GM21381 (cell line): ENCODE measurements at regions not wholly inside any gene's neighbourhood (a gene's known extent, or its start where the extent isn't known, plus 50 kb on each side); places are given as distances from the start of the nearest gene placed in this dataset.

Experiments
- ATAC-seq: cut with Tn5 transposase; IDR thresholded peaks from one replicate; pipeline ENCODE4 v1.9.1; 2021; ENCODE audit warnings: mild to moderate bottlenecking, moderate library complexity; ENCODE audit not compliant: unreplicated experiment

- no peak for ATAC-seq
Measured at GRCh38 chr6:133688705-133689492, 200.0 kb upstream of the TCF21 start.

DNA sequence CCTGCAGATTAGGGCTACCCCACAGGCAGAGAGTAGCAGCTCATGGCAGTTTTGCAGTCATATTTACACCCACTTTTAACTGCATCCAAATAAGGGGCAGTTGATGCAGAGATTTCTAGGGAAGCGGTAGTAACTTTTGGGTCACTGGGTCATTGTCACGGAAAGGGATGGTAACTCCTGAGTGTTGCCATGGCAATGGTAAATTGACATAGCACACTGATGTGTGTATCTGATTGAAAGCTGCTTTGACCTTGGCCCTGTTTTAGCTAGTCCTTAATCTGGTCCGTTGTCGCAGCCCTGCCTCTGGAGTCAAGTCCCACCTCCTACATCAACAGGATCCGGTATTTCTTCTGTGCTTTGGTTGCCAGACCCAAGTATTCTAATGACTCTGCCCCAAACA lies 199.1 kb upstream of the TCF21 start:
- no peak for ATAC-seq

DNA sequence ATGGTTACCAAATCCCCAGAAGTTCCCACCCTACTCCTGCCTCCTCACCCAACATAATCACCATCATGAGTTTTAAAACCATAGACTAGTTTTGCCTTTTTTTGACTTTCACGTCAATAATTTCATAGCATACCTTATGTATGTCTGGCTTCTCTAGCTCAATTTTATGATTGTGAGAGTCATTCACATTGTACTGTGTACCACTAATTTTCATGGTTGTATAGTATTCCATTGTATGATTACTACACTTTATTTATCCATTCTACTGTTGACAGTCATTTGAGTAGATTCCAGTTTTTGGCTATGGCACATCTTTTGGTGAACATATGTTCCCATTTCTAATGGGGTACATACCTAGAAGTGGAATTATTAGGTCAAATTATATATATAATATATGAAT lies 195.3 kb upstream of the TCF21 start:
- ATAC-seq = no peak

DNA sequence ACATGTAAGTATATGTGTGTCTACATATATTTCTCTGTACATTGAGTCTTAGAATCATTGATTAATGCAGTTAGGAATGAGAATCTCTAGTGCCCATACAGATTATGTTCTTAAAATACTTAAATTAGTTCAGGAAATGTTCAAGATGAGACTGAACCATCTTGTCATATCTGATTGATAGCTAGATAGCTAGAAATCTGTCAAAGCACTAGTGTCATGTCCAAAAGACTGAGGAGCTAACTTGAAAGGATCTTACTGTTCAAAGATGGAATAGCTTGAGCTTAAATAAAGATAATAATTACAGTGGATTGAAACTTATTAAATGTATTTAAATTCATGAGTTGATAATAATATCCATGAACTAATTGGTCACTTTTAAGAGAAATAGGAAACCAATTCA lies 191.7 kb upstream of the TCF21 start:
- no peak for ATAC-seq

DNA sequence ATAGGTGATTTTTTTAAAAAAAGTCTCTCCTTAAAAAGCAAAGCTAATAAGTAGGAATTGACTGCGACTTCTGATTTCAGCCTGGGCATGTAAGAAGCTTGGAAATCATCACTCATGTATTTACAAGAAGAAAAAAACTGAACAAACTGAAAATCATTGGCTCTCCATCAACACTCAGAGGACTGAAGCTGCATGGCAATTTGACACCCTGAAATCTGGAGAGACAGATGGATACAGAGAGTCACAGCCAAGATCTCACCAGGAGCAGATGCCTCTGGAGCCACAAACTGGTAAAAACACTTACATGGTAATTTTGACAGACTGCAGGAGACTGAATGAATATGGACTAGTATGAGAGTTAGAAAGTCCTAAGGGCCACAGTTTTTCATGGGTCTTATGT lies 191.2 kb upstream of the TCF21 start:
- ATAC-seq = no peak

- no peak for ATAC-seq
Measured at GRCh38 chr6:133698272-133698671, 190.6 kb upstream of the TCF21 start.

- no peak for ATAC-seq
Measured at GRCh38 chr6:133699741-133700385, 189.1 kb upstream of the TCF21 start.

- ATAC-seq = no peak
Measured at GRCh38 chr6:133701633-133702331, 187.1 kb upstream of the TCF21 start.

DNA sequence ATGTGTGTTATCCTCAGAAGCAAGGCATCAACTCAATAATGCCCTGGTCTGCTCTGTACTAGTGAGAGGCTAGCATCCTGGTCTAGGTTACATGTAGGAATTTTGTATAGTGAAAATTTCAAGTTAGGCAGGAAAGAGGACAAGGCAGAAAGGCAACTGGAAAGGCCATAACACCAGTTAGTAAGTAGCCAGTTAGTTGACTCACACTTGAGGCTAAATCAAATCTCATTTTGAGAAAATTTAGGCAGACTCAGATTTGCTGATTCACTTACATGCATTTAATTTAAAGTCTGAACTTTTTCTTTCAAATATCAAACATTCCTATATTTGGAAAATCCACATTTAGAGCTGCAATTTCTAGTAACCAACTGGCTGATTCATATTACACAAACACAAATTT lies 184.5 kb upstream of the TCF21 start:
- ATAC-seq = no peak

DNA sequence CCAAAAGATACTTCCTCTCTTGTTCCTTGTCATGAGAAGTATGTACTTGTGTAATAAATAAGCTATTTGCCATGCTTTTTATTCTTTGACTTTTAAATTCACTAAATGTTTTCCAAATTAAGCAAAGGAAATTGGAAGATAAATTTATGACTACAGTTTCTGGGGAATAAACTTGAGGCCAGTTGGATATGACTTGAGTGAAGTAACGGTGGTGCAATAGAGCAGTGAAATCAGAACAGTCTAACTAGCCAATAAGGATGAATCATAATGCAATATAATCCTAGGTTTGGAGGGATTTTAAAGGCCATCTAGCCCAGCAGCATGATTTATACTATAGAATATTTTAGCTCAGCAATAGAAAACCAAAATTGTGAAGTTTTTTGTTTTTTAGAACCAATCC lies 183.8 kb upstream of the TCF21 start:
- ATAC-seq = no peak

DNA sequence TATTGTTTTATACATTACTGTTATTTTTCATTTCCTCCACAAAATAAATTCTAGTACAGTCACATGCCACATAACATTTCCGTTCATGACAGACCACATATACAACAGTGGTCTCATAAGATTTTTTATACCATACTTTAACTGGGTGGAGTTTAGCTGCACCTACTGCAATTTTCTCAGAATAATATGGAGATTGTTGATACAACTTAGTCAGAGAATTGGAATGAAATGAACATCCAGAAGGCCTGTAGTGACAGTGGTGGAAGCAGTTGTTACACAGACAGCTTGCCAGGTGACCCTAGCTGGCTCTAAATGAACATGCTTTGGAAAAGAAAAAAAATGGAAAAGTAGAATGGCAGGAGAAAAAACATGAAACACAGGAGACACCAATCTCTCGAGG lies 183.2 kb upstream of the TCF21 start:
- no peak for ATAC-seq

DNA sequence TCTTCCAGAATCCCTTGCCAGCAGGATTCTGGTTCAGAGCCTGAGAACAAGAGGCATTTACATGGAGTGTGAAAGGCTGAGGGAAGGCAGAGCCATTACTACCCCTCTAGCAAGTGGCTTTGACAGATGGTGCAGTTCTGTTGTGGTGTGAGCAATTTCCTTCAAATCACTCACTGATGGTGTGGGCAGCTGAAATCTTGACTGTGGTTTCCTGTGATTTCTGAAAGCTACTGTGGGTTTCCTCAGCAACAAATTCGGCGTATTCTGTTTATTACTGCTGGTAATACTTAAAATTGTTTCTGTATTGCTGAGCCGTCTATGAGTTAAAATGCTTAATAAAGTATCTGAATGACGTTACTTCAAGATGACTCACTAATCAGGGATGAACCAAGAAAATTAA lies 181.5 kb upstream of the TCF21 start:
- peak; percentile 76 for ATAC-seq

- no peak for ATAC-seq
Measured at GRCh38 chr6:133710826-133711225, 178.1 kb upstream of the TCF21 start.

GRCh38 chr6:133715270-133715669 lies 173.6 kb upstream of the TCF21 start:
- no peak for ATAC-seq

- ATAC-seq = no peak
Measured at GRCh38 chr6:133724726-133725125, 164.2 kb upstream of the TCF21 start.

DNA sequence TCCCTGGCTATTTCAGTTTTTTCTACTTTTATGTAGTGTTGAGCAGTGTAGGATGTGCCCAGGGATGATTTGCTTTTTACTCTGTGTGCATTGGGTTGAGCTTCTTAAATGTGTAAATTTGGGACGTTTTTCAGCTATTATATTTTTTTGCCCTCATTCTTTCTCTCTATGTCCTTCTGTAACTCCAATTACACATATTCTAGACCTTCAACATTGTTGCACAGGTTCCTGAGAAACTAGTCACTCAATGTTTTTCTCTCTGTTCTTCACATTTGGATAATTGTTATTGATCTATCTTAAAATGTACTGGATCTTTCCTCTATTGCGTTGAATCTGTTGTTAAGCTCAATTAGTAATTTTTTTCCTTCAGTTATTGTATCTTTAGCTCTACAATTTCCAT lies 162.7 kb upstream of the TCF21 start:
- no peak for ATAC-seq

DNA sequence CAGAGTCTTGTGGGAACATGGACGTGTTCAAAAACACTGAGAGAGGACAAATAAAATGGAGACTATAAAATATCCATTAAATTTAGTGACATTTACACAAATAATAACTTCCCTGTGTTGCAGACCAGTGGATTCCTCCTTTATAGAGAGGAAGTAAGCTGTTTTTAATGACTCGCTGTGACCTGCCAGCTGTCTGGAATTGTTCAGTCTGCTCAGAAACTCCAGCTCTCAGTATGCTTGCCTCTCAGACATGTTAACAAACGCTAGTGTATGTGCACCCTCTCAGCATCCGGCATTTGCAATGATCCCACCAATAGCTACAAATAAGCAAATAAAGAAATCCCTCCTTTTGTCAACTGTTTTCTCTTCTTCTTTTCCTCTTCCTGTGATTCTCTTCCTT lies 158.0 kb upstream of the TCF21 start:
- no peak for ATAC-seq

DNA sequence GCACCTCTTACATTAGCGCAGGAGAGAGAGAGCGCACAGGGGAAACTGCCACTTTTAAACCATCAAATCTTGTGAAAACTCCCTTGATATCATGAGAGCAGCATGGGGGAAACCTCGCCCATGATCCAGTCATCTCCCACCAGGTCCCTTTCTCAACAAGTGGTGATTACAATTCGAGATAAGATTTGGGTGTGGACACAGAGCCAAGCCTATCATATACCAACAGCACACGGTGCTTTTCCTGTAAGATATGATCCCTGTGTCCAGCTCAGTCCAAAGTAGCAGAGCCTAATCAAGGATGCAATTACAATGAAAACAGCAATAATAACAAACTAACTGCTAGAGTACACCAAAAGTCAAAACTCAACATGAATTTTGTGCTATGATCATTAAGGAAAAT lies 148.7 kb upstream of the TCF21 start:
- ATAC-seq = no peak

DNA sequence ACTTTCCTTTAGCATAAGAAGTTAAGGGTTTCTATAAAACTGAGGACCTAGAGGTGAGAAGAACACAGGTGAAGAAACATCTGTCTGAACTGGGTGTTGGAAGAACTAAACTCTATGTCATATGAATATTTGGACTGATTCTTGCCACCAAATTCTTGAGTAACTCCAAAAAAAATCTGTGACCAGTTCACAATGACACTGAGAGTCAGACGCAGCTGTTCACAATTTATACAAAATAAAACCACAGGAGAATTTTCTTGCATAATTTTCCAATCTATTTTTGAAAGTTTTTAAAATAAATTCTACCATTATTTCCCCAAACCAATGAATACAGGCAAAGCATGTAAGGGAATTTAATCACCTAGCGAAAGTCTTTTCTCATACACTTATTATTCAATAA lies 148.1 kb upstream of the TCF21 start:
- ATAC-seq = no peak

GRCh38 chr6:133741375-133741861 lies 147.5 kb upstream of the TCF21 start:
- ATAC-seq = no peak

- ATAC-seq = no peak
Measured at GRCh38 chr6:133743621-133744020, 145.3 kb upstream of the TCF21 start.

- no peak for ATAC-seq
Measured at GRCh38 chr6:133746417-133746770, 142.5 kb upstream of the TCF21 start.
